ENCODE measurements at regions not wholly inside any gene's neighbourhood (a gene's known extent, or its start where the extent isn't known, plus 50 kb on each side); places are given as distances from the start of the nearest gene placed in this dataset.
"Not testable (repeated sequence)": the region's sequence is repeated elsewhere in the genome, so short reads cannot be mapped to it uniquely, and the experiment has no call there.

DNA sequence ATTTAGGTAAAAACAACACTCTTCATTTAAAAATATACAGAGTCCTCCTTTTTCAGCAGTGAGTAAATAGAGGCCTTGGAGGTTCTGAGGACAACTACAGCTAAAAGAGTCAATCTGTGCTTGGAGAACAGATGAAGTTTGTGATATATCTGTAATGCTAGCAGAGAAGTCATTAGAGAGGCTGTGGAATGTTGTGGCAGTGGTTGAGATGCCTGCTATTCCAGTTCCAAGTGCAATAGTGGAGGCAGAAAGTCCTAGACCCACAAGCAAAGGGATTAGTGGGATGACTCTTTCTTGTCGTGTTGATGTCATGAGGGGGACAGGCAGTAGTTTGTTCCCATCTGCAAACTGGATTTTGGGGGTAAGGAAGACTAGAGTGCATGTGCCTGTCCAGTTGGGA, 62.1 kb upstream of the EZR start:
- DNase-seq, result not testable (repeated sequence)

DNA sequence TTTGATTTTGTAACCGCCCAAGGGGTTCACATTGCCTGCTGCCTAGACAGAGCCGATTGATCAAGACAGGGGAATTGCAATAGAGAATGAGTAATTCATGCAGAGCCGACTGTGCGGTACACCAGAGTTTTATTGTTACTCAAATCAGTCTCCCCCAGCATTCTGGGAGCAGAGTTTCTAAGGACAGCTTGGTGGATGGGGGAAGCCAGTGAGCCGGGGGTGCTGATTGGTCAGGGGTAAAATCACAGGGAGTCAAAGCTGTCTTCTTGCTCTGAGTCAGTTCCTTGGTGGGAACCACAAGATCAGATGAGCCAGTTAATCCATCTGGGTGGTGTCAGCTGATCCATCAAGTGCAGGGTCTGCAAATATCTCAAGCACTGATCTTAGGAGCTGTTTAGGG, 60.0 kb upstream of the EZR start:
- DNase-seq, result peak; percentile 47

DNA sequence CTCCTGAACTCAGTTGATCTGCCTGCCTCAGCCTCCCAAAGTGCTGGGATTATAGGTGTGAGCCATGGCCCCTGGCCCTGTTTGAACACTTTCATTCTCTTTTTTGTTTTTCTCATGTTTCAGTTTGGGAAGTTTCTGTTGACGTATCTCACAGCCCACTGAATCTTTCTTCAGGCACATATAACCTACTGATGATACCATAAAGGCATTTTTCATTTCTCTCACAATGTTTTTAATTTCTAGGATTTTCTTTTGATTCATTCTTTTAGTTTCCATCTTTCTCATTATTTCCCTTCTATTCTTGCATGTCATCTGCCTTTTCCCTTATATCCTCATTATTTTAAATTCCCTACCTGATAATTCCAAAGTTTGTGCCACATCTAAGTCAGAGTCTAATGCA, 58.5 kb upstream of the EZR start:
- DNase-seq, result no peak

DNA sequence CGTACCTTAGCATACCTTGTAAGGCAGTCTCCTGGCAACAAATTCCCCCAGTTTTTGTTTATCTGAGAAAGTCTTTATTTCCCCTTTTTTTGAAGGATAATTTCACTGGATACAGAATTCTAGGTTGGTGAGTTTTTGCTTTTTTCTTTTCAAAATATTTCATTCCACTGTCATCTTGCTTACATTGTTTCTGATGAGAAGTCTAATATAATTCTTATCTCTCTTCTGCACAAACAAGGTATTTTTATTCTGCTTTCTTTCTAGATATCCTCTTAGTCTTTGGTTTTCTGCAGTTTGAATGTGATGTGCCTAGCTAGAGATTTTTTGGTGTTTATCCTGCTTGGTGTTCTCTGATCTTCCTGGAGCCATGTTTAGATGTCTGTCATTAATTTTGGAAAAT, 57.7 kb upstream of the EZR start:
- DNase-seq, result no peak

DNA sequence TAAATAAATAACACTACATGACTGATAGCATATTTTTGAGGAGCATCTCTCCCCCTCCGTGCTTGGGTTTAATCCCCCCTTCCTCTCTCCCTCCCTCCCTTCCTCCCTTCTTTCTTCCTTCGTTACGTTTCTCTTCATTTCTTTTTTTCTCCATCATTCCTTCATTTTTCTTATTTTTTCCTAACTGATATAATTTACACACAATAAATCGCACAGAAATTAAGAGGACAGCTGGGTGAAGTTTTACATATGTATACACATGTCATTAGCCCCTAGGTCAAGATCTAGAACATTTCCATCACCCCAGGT, 51.4 kb upstream of the EZR start:
- no peak for DNase-seq

DNA sequence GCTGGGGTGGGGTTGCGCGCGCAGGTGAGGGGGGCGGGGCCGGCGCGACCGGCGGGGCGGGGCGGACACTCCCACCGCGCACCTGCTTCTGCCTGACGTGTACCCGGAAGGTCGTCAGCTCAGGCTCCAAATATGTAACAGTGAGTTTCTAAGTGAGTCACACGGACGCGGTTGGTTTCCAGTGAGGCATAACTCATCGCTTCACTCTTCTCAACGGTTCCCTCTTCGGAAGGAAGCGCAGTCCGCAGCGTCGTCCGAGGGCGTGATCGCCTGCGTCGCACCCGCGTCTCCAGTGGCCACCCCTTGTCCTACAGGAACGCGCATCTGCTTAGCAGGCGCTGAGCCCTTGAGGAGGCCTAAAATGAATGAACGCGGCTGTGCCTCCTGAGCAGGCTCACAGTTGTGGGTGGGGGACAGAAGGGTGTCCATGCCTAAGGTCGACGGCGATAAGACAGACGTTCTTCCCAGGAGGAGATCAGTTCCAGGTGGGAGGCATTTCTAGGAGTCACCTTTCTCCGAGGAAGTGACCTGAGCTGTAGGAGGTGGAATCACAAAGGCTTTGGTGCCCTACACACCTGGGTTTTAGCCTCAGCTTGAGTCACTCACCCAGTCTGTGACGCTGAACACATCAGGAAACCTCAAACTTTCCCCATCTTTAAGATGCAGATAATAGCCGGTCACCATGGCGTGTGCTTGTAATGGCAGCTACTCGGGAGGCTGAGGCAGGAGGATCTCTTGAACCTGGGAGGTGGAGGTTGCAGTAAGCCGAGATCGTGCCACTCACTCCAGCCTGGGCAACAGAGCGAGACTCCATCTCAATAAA, 50.9 kb upstream of the EZR start:
- peak; percentile 93 for DNase-seq

DNA sequence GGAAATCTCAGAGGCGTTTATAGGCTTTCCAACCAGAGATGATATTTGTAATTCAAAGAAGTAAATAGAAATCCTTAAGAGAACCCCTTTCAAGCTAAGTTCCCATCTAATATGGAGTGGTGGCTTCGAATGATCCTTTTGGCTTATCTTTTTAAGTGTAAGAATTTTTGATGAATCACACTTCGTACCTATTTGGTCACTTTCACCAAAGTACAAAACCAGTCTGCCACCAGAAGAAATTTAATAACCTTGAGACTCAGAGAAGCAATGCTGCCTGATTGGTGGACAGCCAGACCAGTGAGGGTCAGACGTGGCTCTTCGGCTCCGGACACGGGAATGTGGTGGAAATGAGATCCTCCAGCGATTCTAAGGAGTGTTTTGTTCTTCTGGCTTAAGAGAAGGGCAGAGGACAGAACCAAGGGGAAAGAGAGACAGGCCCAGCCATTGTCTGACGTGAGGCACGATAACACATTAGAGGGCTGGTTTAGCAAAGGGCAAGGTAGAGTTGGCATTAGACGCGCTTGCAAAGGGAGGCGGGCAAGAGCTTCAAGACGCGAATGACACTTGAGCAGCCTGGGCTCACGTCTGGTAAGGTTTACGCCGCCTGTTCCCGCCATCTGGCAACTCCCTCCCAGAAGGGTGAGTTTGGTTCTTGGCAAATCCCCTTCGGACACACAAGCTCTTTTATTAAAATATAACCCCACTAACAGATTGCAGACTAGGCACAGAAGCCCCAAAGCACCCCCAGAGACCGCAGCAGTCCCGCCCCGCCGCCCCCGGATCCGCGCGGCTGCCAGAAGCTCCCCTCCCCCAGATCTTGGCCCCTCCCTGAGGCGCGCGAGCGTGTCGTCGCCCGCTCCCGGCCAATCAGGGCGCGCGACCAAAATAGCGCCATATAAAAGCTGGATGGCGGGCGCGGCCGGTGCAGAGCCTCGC, 50.0 kb upstream of the EZR start:
- no peak for DNase-seq

All from fibroblast of skin of right quadriceps (primary cell).